WTC11 (cell line): ENCODE measurements at regions not wholly inside any gene's neighbourhood (a gene's known extent, or its start where the extent isn't known, plus 50 kb on each side); places are given as distances from the start of the nearest gene placed in this dataset.
"Not testable (repeated sequence)": the region's sequence is repeated elsewhere in the genome, so short reads cannot be mapped to it uniquely, and the experiment has no call there.

ENCODE experiments used
- ATAC-seq: fragments of 200-7000 bp; cut with Tn5 transposase; 2 replicates; pipeline ENCODE4 v1.10.0; 2021; ENCODE audit warnings: mild to moderate bottlenecking, moderate library complexity
- CTCF ChIA-PET: fragments of 300-600 bp; sonication (Branson Sonifier 250); formaldehyde crosslinking; loops from one replicate; lab custom pipeline; 2021; ENCODE audit warnings: antibody characterized with exemption; lab: Charles Lee
- POLR2A ChIA-PET: fragments of 350-600 bp; sonication (Branson Sonifier 250); formaldehyde crosslinking; loops from one replicate; lab custom pipeline; 2021; ENCODE audit warnings: antibody characterized with exemption; lab: Charles Lee
- DNase-seq: peaks from one replicate; pipeline ENCODE4 v3.0.0; 2021; ENCODE audit warnings: low spot score
- H3K27ac Mint-ChIP-seq: 2 replicates; pipeline ENCODE4 v1.8.0; 2021; ENCODE audit warnings: mixed read lengths
- H3K27me3 Mint-ChIP-seq: 2 replicates; pipeline ENCODE4 v1.8.0; 2021; ENCODE audit warnings: low read depth, mild to moderate bottlenecking, moderate library complexity, mixed read lengths
- H3K36me3 Mint-ChIP-seq: 2 replicates; pipeline ENCODE4 v1.8.0; 2021; ENCODE audit warnings: mixed read lengths
- H3K4me1 Mint-ChIP-seq: 2 replicates; pipeline ENCODE4 v1.8.0; 2022; ENCODE audit warnings: mixed read lengths
- H3K4me3 Mint-ChIP-seq: 2 replicates; pipeline ENCODE4 v1.8.0; 2021; ENCODE audit warnings: mild to moderate bottlenecking, moderate library complexity, mixed read lengths
- H3K9me3 Mint-ChIP-seq: 2 replicates; pipeline ENCODE4 v1.8.0; 2021; ENCODE audit warnings: mixed read lengths
- ATF1 ChIP-seq: sonication (generic); formaldehyde crosslinking; IDR thresholded peaks from 2 replicates; pipeline ENCODE4 v1.8.1; 2023; ENCODE audit warnings: mild to moderate bottlenecking, moderate library complexity, missing genetic modification reagents
- EMX1 ChIP-seq: fragments of 250-450 bp; sonication (Bioruptor Pico); IDR thresholded peaks from 2 replicates; pipeline ENCODE4 v1.8.0; 2021; ENCODE audit warnings: mild to moderate bottlenecking
- FOXP1 ChIP-seq: sonication (generic); formaldehyde crosslinking; IDR thresholded peaks from 2 replicates; pipeline ENCODE4 v1.8.0; 2022; ENCODE audit warnings: missing genetic modification reagents, mild to moderate bottlenecking, moderate library complexity, borderline replicate concordance
- GRHL2 ChIP-seq: fragments of 250-450 bp; sonication (Bioruptor Pico); IDR thresholded peaks from 2 replicates; pipeline ENCODE4 v1.8.0; 2022; ENCODE audit warnings: mild to moderate bottlenecking, moderate library complexity; ENCODE audit not compliant: insufficient replicate concordance, severe bottlenecking
- HMGA2 ChIP-seq: fragments of 250-450 bp; sonication (Bioruptor Pico); IDR thresholded peaks from 2 replicates; pipeline ENCODE4 v1.4.0; 2021; ENCODE audit warnings: mild to moderate bottlenecking, moderate library complexity
- NR3C1 ChIP-seq: sonication (generic); formaldehyde crosslinking; conservative IDR thresholded peaks from 2 replicates; pipeline ENCODE4 v1.8.1; 2023; ENCODE audit warnings: low read depth, mild to moderate bottlenecking, missing genetic modification reagents
- OVOL2 ChIP-seq: fragments of 250-450 bp; sonication (Bioruptor Pico); IDR thresholded peaks from 2 replicates; pipeline ENCODE4 v1.9.0; 2021; ENCODE audit warnings: mild to moderate bottlenecking, borderline replicate concordance
- RELA ChIP-seq: sonication (generic); formaldehyde crosslinking; IDR thresholded peaks from 2 replicates; pipeline ENCODE4 v1.8.1; 2022; ENCODE audit warnings: missing genetic modification reagents, mild to moderate bottlenecking, borderline replicate concordance
- SMAD3 ChIP-seq: sonication (generic); formaldehyde crosslinking; IDR thresholded peaks from 2 replicates; pipeline ENCODE4 v1.8.0; 2022; ENCODE audit warnings: missing genetic modification reagents, mild to moderate bottlenecking, borderline replicate concordance
- TEAD1 ChIP-seq: sonication (generic); formaldehyde crosslinking; IDR thresholded peaks from 2 replicates; pipeline ENCODE4 v1.8.0; 2022; ENCODE audit warnings: mild to moderate bottlenecking, missing genetic modification reagents
- ZNF263 ChIP-seq: sonication (generic); formaldehyde crosslinking; IDR thresholded peaks from 2 replicates; pipeline ENCODE4 v1.8.1; 2022; ENCODE audit warnings: low read depth, mild to moderate bottlenecking, moderate library complexity, missing genetic modification reagents
- ZNF317 ChIP-seq: sonication (generic); formaldehyde crosslinking; IDR thresholded peaks from 2 replicates; pipeline ENCODE4 v1.8.1; 2023; ENCODE audit warnings: low read depth, mild to moderate bottlenecking, moderate library complexity, missing genetic modification reagents, borderline replicate concordance
- TF ChIP-seq, protein P1 (sequence below): fragments of 250-450 bp; sonication (Bioruptor Pico); IDR thresholded peaks from 2 replicates; pipeline ENCODE4 v1.9.0; 2021; ENCODE audit warnings: moderate library complexity, mild to moderate bottlenecking, inconsistent platforms, borderline replicate concordance
- TF ChIP-seq, protein P2 (sequence below): sonication (generic); formaldehyde crosslinking; IDR thresholded peaks from 2 replicates; pipeline ENCODE4 v1.8.1; 2023; ENCODE audit warnings: mild to moderate bottlenecking, missing genetic modification reagents
- TF ChIP-seq, protein P3 (sequence below): sonication (generic); formaldehyde crosslinking; IDR thresholded peaks from 2 replicates; pipeline ENCODE4 v1.8.1; 2022; ENCODE audit warnings: mild to moderate bottlenecking, missing genetic modification reagents, moderate library complexity, borderline replicate concordance
- TF ChIP-seq, protein P4 (sequence below): sonication (generic); formaldehyde crosslinking; IDR thresholded peaks from 2 replicates; pipeline ENCODE4 v1.8.0; 2023; ENCODE audit warnings: missing genetic modification reagents

DNA sequence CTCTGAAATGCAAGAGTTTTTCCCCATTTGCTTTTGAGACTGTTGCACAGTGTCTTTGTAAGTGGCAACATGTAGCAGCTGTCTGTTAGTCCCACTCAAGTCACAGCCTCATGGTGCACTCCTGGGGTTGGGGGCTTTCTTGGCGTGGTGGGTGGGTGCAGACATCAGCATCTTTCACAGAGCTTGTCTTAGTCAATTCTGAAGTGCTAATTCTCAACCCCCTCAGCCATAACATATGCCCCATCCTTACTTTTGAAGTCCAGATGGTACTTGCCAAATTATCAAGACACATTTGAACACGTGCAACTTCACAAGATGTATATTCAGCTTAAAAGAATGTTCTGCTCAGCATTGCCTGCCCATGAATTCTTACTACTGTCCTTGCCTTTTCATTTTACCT lies 87.1 kb downstream of the VCAM1 start (continued):
- TF ChIP-seq, protein P1, sequence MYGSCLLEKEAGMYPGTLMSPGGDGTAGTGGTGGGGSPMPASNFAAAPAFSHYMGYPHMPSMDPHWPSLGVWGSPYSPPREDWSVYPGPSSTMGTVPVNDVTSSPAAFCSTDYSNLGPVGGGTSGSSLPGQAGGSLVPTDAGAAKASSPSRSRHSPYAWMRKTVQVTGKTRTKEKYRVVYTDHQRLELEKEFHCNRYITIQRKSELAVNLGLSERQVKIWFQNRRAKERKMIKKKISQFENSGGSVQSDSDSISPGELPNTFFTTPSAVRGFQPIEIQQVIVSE (CRISPR knock-in tag): no peak

DNA sequence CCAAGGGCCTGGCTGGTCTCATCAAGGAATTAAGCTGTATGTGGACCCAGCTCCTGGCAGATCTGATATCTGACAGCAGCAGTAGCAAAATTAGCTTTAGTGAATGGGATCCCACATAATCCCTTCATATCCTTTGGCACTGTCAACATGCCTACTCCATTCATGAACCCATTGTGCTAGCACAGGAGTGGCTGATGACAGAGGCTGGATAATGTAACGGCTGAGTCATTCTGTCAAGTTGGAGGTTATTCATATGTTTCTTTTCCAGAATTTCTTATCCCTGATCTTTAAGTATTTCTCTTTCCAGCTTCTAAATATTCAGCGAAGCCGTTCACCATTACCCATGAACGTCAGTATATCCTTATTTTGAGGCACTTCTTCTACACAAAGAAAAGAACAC lies 84.3 kb downstream of the EXTL2 start:
- POLR2A ChIA-PET: no interaction called here
- no peaks in the 10 kb centered on the region for H3K27me3 Mint-ChIP-seq
- H3K27ac Mint-ChIP-seq: no peak overlapping the region
- H3K36me3 Mint-ChIP-seq: no peaks in the 10 kb centered on the region
- no peaks in the 10 kb centered on the region for H3K4me1 Mint-ChIP-seq
- DNase-seq: no peak
- TF ChIP-seq, protein P2, sequence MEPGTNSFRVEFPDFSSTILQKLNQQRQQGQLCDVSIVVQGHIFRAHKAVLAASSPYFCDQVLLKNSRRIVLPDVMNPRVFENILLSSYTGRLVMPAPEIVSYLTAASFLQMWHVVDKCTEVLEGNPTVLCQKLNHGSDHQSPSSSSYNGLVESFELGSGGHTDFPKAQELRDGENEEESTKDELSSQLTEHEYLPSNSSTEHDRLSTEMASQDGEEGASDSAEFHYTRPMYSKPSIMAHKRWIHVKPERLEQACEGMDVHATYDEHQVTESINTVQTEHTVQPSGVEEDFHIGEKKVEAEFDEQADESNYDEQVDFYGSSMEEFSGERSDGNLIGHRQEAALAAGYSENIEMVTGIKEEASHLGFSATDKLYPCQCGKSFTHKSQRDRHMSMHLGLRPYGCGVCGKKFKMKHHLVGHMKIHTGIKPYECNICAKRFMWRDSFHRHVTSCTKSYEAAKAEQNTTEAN: no peak
- TF ChIP-seq EMX1 (CRISPR knock-in tag) (no peak), TEAD1 (CRISPR knock-in tag) (no peak), HMGA2 (CRISPR knock-in tag) (no peak), ZNF263 (no peak), OVOL2 (CRISPR knock-in tag) (no peak)
- TF ChIP-seq, protein P3, sequence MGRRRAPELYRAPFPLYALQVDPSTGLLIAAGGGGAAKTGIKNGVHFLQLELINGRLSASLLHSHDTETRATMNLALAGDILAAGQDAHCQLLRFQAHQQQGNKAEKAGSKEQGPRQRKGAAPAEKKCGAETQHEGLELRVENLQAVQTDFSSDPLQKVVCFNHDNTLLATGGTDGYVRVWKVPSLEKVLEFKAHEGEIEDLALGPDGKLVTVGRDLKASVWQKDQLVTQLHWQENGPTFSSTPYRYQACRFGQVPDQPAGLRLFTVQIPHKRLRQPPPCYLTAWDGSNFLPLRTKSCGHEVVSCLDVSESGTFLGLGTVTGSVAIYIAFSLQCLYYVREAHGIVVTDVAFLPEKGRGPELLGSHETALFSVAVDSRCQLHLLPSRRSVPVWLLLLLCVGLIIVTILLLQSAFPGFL (CRISPR knock-in tag): no peak
- H3K9me3 Mint-ChIP-seq: no peaks in the 10 kb centered on the region
- H3K4me3 Mint-ChIP-seq: no peak overlapping the region
- CTCF ChIA-PET: interaction anchor here (0.9 to 1.7 kb wide), 2 partner anchors 10 to 547 kb away, joined by 3 to 4 read pairs; no protein-coding TSS in a partner anchor
- no peak for ATAC-seq

DNA sequence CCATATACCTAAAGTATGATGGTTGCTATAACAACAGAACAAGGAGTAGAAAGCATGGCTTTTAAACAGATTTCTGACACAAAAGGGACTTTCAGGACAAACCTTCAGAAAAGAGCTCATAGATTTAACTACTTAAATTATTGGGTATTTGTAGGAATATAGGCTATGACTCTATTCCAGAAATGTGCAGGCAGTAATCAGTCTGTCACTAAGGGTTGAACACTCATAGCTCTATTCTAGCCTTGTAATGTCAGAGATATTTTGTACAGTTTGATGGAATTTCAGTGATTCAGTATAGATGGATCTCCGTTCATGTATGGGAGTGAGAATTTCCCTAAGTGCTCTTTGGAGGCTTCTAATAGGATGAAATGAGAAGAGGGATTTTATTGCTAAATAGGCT lies 82.8 kb downstream of the EXTL2 start:
- no peaks in the 10 kb centered on the region for H3K36me3 Mint-ChIP-seq
- TF ChIP-seq ZNF317 (CRISPR knock-in tag) (no peak), EMX1 (CRISPR knock-in tag) (no peak), GRHL2 (CRISPR knock-in tag) (no peak), NR3C1 (CRISPR knock-in tag) (no peak), RELA (no peak)
- TF ChIP-seq, all 79 proteins: peak for 0
- Mint-ChIP-seq H3K4me3 (no peak overlapping the region), H3K4me1 (peaks cover under 1% of the 10 kb centered on the region; the same call in 1 of the 2 replicates), H3K9me3 (no peaks in the 10 kb centered on the region), H3K27me3 (no peaks in the 10 kb centered on the region), H3K27ac (no peak overlapping the region)
- POLR2A ChIA-PET: no interaction called here
- ATAC-seq (no peak), DNase-seq (no peak)
- CTCF ChIA-PET: no interaction called here

DNA sequence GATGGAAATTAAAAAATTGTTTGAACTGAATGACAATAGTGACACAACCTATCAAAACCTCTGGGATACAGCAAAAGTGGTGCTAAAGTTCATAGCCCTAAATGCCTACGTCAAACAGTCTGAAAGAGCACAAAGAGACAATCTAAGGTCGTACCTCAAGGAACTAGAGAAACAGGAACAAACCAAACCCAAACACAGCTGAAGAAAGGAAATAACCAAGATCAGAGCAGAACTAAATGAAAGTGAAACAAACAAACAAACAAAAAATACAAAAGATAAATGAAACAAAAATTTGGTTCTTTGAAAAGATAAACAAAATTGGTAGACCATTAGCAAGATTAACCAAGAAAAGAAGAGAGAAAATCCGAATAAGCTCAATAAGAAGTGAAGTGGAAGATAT lies 79.7 kb downstream of the EXTL2 start:
- H3K36me3 Mint-ChIP-seq, H3K27ac Mint-ChIP-seq, H3K4me3 Mint-ChIP-seq, H3K4me1 Mint-ChIP-seq, POLR2A ChIA-PET, H3K27me3 Mint-ChIP-seq, ATAC-seq, CTCF ChIA-PET, DNase-seq, H3K9me3 Mint-ChIP-seq: not testable (repeated sequence)

DNA sequence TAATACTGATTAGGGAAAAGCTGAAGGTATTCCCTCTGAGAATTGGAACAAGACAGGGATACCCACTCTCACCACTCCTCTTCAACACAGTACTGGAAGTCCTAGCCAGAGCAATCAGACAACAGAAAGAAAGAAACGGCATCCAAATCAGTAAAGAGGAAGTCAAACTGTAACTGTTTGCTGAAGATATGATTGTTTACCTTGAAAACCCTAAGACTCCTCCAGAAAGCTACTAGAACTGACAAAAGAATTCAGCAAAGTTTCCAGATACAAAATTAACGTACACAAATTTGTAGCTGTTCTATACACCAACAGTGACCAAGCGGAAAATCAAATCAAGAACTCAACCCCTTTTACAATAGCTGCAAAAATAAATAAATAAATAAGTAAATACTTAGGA lies 78.6 kb downstream of the EXTL2 start:
- Mint-ChIP-seq H3K36me3 (peaks cover under 1% of the 10 kb centered on the region; the same call in 1 of the 2 replicates), H3K27ac (no peak overlapping the region), H3K4me1 (peaks cover 9% of the 10 kb centered on the region), H3K9me3 (peaks cover 5% of the 10 kb centered on the region), H3K27me3 (no peaks in the 10 kb centered on the region), H3K4me3 (no peak overlapping the region)
- CTCF ChIA-PET: no interaction called here
- POLR2A ChIA-PET: no interaction called here
- ATAC-seq (no peak), DNase-seq (no peak)
- no peak for TF ChIP-seq FOXP1 (CRISPR knock-in tag)
- TF ChIP-seq, protein P4, sequence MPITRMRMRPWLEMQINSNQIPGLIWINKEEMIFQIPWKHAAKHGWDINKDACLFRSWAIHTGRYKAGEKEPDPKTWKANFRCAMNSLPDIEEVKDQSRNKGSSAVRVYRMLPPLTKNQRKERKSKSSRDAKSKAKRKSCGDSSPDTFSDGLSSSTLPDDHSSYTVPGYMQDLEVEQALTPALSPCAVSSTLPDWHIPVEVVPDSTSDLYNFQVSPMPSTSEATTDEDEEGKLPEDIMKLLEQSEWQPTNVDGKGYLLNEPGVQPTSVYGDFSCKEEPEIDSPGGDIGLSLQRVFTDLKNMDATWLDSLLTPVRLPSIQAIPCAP (CRISPR knock-in tag): no peak
- TF ChIP-seq ATF1: no peak
- no peak for TF ChIP-seq SMAD3
